ENCODE measurements at regions not wholly inside any gene's neighbourhood (a gene's known extent, or its start where the extent isn't known, plus 50 kb on each side); places are given as distances from the start of the nearest gene placed in this dataset.

GRCh38 chr22:10781571-10782403 lies 4746.2 kb upstream of the OR11H1 start:
- no peak for TF ChIP-seq FOXK2 (IDR thresholded peaks at IDR 0.05)
- no peak for TF ChIP-seq E2F4 (IDR thresholded peaks at IDR 0.05; ENCODE audit: low read depth, low read length)
- TF ChIP-seq ATF2 (IDR thresholded peaks at IDR 0.05; ENCODE audit: low read length) = no peak
- TF ChIP-seq EGR1 (IDR thresholded peaks at IDR 0.05; ENCODE audit: borderline replicate concordance in 1 of 2, low read depth in 2 of 2, low read length in 2 of 2) = no peak
- no peak for TF ChIP-seq RAD51 (IDR thresholded peaks at IDR 0.05)
- no peak for TF ChIP-seq ZNF384 (IDR thresholded peaks at IDR 0.05; ENCODE audit: borderline replicate concordance, low read depth, low read length)
- TF ChIP-seq, protein P1, sequence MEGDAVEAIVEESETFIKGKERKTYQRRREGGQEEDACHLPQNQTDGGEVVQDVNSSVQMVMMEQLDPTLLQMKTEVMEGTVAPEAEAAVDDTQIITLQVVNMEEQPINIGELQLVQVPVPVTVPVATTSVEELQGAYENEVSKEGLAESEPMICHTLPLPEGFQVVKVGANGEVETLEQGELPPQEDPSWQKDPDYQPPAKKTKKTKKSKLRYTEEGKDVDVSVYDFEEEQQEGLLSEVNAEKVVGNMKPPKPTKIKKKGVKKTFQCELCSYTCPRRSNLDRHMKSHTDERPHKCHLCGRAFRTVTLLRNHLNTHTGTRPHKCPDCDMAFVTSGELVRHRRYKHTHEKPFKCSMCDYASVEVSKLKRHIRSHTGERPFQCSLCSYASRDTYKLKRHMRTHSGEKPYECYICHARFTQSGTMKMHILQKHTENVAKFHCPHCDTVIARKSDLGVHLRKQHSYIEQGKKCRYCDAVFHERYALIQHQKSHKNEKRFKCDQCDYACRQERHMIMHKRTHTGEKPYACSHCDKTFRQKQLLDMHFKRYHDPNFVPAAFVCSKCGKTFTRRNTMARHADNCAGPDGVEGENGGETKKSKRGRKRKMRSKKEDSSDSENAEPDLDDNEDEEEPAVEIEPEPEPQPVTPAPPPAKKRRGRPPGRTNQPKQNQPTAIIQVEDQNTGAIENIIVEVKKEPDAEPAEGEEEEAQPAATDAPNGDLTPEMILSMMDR (IDR thresholded peaks at IDR 0.05 in 2 of 3, conservative IDR thresholded peaks at IDR 0.05 in 1 of 3; ENCODE audit: control insufficient read depth in 2 of 3, extremely low read depth in 1 of 3, insufficient read depth in 1 of 3, low read depth in 3 of 3, low read length in 3 of 3) = no peak
- no peak for TF ChIP-seq HCFC1 (IDR thresholded peaks at IDR 0.05; ENCODE audit: low read length)
- no peak for TF ChIP-seq TAF1 (IDR thresholded peaks at IDR 0.05; ENCODE audit: borderline replicate concordance, low read depth, low read length)
- TF ChIP-seq JUND (IDR thresholded peaks at IDR 0.05; ENCODE audit: low read depth, low read length) = no peak
- TF ChIP-seq ZZZ3 (IDR thresholded peaks at IDR 0.05; ENCODE audit: control insufficient read depth, insufficient read length, low read depth) = no peak
- TF ChIP-seq CEBPB (IDR thresholded peaks at IDR 0.05; ENCODE audit: borderline replicate concordance in 1 of 2, low read depth in 2 of 2, low read length in 2 of 2) = no peak
- no peak for TF ChIP-seq NR2C2 (IDR thresholded peaks at IDR 0.05; ENCODE audit: borderline replicate concordance, control insufficient read depth, insufficient read length, low read depth)
- TF ChIP-seq IRF3 (IDR thresholded peaks at IDR 0.05) = no peak

Data from GM12878 (cell line).